ENCODE measurements at regions not wholly inside any gene's neighbourhood (a gene's known extent, or its start where the extent isn't known, plus 50 kb on each side); places are given as distances from the start of the nearest gene placed in this dataset.

DNA sequence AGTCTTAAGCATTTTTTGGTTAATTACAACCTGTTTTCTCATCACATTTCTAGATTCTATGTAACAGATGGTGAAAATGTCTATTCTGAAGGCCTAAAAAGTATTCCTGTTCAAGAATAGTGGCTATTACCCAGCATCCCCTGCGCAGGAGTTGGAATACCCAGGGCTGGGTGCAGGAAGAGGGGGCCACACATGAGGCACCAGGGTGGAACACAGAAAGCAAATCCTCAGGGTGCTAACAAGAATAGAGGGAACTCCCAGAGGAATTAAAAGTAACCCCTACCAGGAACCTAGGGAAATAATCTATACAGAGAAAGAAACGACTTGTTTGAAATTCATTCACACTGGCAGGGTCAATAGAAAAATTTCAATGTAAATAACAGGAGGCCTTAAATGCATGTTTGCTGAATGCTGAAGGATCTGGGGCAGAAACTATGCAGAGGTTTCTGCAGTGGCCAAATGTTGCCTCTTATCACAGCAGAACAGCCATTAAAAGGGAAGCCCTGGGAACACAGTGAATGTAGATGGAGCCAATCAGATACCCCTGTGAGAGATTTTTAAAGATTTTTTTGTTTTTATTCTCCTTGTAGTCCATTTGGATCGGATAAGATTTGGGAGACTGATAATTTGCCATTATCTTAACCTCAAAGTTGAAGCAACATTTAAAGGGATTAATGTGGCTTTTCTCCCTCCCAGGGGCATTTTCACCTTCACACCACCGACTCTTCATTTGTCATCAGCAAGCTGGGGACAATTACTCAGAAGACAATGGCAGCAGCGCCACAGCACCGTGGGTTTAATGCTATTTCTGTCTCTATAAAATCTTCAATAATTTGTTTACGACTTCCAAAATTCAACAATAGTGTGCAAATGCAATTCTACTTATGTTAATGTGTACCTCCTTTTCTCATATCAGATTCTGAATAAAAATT lies 196.0 kb upstream of the PSMD7 start:
- no peak for DNase-seq (ENCODE audit: low spot score in 2 of 2)
- Histone ChIP-seq H3K27me3 (no peaks in the 10 kb centered on the region), H3K36me3 (no peaks in the 10 kb centered on the region), H3K27ac (no peak overlapping the region), H3K4me1 (no peaks in the 10 kb centered on the region), H3K4me3 (no peak overlapping the region), H3K9me3 (no peaks in the 10 kb centered on the region)
- 41% methylated on average over 7 of the region's 7 CpGs for WGBS
- no peak for TF ChIP-seq POLR2AphosphoS5 (IDR thresholded peaks at IDR 0.05)
- TF ChIP-seq POLR2A (IDR thresholded peaks at IDR 0.05), result no peak
- no peak for TF ChIP-seq EP300 (IDR thresholded peaks at IDR 0.05)
- TF ChIP-seq, protein P1, sequence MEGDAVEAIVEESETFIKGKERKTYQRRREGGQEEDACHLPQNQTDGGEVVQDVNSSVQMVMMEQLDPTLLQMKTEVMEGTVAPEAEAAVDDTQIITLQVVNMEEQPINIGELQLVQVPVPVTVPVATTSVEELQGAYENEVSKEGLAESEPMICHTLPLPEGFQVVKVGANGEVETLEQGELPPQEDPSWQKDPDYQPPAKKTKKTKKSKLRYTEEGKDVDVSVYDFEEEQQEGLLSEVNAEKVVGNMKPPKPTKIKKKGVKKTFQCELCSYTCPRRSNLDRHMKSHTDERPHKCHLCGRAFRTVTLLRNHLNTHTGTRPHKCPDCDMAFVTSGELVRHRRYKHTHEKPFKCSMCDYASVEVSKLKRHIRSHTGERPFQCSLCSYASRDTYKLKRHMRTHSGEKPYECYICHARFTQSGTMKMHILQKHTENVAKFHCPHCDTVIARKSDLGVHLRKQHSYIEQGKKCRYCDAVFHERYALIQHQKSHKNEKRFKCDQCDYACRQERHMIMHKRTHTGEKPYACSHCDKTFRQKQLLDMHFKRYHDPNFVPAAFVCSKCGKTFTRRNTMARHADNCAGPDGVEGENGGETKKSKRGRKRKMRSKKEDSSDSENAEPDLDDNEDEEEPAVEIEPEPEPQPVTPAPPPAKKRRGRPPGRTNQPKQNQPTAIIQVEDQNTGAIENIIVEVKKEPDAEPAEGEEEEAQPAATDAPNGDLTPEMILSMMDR (IDR thresholded peaks at IDR 0.05), result no peak

DNA sequence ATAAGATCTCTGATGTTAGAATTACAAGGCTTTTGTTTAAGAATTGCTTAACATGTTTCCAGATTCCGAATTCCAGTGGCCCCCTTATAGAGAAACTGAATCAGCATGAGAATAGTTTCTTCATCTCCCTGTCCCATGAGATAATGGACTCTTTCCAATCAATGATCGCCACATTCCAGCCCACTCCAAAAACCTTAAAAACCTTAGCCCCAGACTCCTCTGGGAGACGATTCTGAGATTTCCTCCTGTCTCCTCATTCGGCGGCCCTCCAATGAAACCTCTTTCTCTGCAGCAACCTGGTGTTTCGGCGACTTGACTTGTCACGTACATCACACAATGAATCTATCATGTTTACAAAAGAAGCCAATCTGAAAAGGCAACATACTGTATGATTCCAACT lies 197.1 kb upstream of the PSMD7 start:
- Histone ChIP-seq H3K4me1 (no peaks in the 10 kb centered on the region), H3K27ac (no peak overlapping the region), H3K36me3 (no peaks in the 10 kb centered on the region), H3K4me3 (no peak overlapping the region), H3K27me3 (no peaks in the 10 kb centered on the region), H3K9me3 (no peaks in the 10 kb centered on the region)
- TF ChIP-seq POLR2A (IDR thresholded peaks at IDR 0.05) (no peak), EP300 (IDR thresholded peaks at IDR 0.05) (no peak), POLR2AphosphoS5 (IDR thresholded peaks at IDR 0.05) (no peak)
- TF ChIP-seq, protein P1 (IDR thresholded peaks at IDR 0.05), result no peak
- WGBS, result 85% methylated on average over 8 of the region's 8 CpGs
- DNase-seq (ENCODE audit: low spot score in 2 of 2), result no peak

DNA sequence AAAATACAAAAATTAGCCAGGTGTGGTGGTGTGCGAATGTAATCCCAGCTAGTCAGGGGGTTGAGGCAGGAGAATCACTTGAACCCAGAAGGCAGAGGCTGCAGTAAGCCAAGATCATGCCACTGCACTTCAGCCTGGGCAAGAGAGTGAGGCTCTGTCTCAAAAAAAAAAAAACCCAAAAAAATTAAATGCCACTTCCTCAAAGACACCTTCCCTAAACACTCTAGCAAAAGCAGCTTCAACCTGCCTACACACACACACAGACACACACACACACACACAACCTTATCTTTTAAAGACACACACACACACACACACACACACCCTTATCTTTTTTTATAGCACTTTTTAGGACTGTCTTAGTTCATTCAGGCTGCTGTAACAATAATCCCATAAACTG lies 201.7 kb upstream of the PSMD7 start:
- Histone ChIP-seq H3K27me3 (no peaks in the 10 kb centered on the region), H3K4me1 (no peaks in the 10 kb centered on the region), H3K27ac (no peak overlapping the region), H3K36me3 (no peaks in the 10 kb centered on the region), H3K9me3 (no peaks in the 10 kb centered on the region), H3K4me3 (no peak overlapping the region)
- DNase-seq (ENCODE audit: low spot score in 2 of 2), result no peak
- no peak for TF ChIP-seq EP300 (IDR thresholded peaks at IDR 0.05)
- TF ChIP-seq, protein P1 (IDR thresholded peaks at IDR 0.05), result no peak
- TF ChIP-seq POLR2AphosphoS5 (IDR thresholded peaks at IDR 0.05), result no peak
- no peak for TF ChIP-seq POLR2A (IDR thresholded peaks at IDR 0.05)
- WGBS, result 93% methylated on average over 1 of the region's 1 CpG

- WGBS, result 92% methylated on average over 4 of the region's 4 CpGs
- Histone ChIP-seq H3K9me3 (no peaks in the 10 kb centered on the region), H3K27me3 (no peaks in the 10 kb centered on the region), H3K4me1 (no peaks in the 10 kb centered on the region), H3K27ac (no peak overlapping the region), H3K4me3 (no peak overlapping the region), H3K36me3 (no peaks in the 10 kb centered on the region)
- no peak for DNase-seq (ENCODE audit: low spot score in 2 of 2)
- TF ChIP-seq POLR2A (IDR thresholded peaks at IDR 0.05) (no peak), EP300 (IDR thresholded peaks at IDR 0.05) (no peak), POLR2AphosphoS5 (IDR thresholded peaks at IDR 0.05) (no peak)
- TF ChIP-seq, protein P1 (IDR thresholded peaks at IDR 0.05), result no peak
Measured at GRCh38 chr16:74094514-74094913, 202.1 kb upstream of the PSMD7 start.

GRCh38 chr16:74092336-74092735 lies 204.3 kb upstream of the PSMD7 start:
- Histone ChIP-seq H3K27me3 (no peaks in the 10 kb centered on the region), H3K27ac (no peak overlapping the region), H3K4me1 (no peaks in the 10 kb centered on the region), H3K9me3 (no peaks in the 10 kb centered on the region), H3K4me3 (no peak overlapping the region), H3K36me3 (no peaks in the 10 kb centered on the region)
- 90% methylated on average over 4 of the region's 4 CpGs for WGBS
- DNase-seq (ENCODE audit: low spot score in 2 of 2), result no peak
- no peak for TF ChIP-seq EP300 (IDR thresholded peaks at IDR 0.05)
- no peak for TF ChIP-seq POLR2AphosphoS5 (IDR thresholded peaks at IDR 0.05)
- TF ChIP-seq, protein P1 (IDR thresholded peaks at IDR 0.05), result no peak
- no peak for TF ChIP-seq POLR2A (IDR thresholded peaks at IDR 0.05)

Data from suprapubic skin (tissue), 4 donors.